ENCODE measurements at regions not wholly inside any gene's neighbourhood (a gene's known extent, or its start where the extent isn't known, plus 50 kb on each side); places are given as distances from the start of the nearest gene placed in this dataset.

GRCh38 chr6:91173186-91173585 is 586.3 kb upstream of the MAP3K7 start:
- no peak for TF ChIP-seq HNF4A (conservative IDR thresholded peaks at IDR 0.05)
- no peak for TF ChIP-seq REST (IDR thresholded peaks at IDR 0.05)

GRCh38 chr6:91171754-91172462 is 585.0 kb upstream of the MAP3K7 start:
- Histone ChIP-seq H3K4me1 (ENCODE audit: control insufficient read depth in 4 of 4, insufficient read depth in 4 of 4, low read length in 3 of 4) (no peaks in the 10 kb centered on the region), H3K27ac (ENCODE audit: low read depth in 1 of 2, low read length in 2 of 2) (no peak overlapping the region), H3K9ac (ENCODE audit: low read depth in 1 of 2, low read length in 2 of 2) (no peak overlapping the region), H3K9me3 (ENCODE audit: control insufficient read depth in 4 of 4, low read length in 3 of 4) (no peaks in the 10 kb centered on the region), H3K4me3 (ENCODE audit: low read depth in 1 of 3, low read length in 3 of 3) (no peak overlapping the region), H3K27me3 (ENCODE audit: control insufficient read depth in 4 of 4, insufficient read depth in 4 of 4, low read length in 3 of 4) (no peaks in the 10 kb centered on the region), H3K36me3 (ENCODE audit: control insufficient read depth in 4 of 4, insufficient read depth in 3 of 4, low read depth in 1 of 4, low read length in 3 of 4) (no peaks in the 10 kb centered on the region)
- 57% methylated on average over 7 of the region's 7 CpGs for WGBS
- TF ChIP-seq ZBTB33 (IDR thresholded peaks at IDR 0.05) (no peak), RAD21 (IDR thresholded peaks at IDR 0.05) (no peak), REST (IDR thresholded peaks at IDR 0.05) (no peak), YY1 (IDR thresholded peaks at IDR 0.05) (no peak), HNF4A (conservative IDR thresholded peaks at IDR 0.05) (no peak), NR2F2 (IDR thresholded peaks at IDR 0.05) (no peak), GABPA (IDR thresholded peaks at IDR 0.05 in 1 of 2, conservative IDR thresholded peaks at IDR 0.05 in 1 of 2) (no peak), HNF4G (IDR thresholded peaks at IDR 0.05) (no peak), EGR1 (IDR thresholded peaks at IDR 0.05; ENCODE audit: low read depth in 2 of 2) (no peak), TAF1 (conservative IDR thresholded peaks at IDR 0.05) (no peak)
- TF ChIP-seq, protein P1, sequence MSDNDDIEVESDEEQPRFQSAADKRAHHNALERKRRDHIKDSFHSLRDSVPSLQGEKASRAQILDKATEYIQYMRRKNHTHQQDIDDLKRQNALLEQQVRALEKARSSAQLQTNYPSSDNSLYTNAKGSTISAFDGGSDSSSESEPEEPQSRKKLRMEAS (IDR thresholded peaks at IDR 0.05): no peak
- TF ChIP-seq, protein P2, sequence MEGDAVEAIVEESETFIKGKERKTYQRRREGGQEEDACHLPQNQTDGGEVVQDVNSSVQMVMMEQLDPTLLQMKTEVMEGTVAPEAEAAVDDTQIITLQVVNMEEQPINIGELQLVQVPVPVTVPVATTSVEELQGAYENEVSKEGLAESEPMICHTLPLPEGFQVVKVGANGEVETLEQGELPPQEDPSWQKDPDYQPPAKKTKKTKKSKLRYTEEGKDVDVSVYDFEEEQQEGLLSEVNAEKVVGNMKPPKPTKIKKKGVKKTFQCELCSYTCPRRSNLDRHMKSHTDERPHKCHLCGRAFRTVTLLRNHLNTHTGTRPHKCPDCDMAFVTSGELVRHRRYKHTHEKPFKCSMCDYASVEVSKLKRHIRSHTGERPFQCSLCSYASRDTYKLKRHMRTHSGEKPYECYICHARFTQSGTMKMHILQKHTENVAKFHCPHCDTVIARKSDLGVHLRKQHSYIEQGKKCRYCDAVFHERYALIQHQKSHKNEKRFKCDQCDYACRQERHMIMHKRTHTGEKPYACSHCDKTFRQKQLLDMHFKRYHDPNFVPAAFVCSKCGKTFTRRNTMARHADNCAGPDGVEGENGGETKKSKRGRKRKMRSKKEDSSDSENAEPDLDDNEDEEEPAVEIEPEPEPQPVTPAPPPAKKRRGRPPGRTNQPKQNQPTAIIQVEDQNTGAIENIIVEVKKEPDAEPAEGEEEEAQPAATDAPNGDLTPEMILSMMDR (IDR thresholded peaks at IDR 0.05; ENCODE audit: low read depth, low read length, missing input control): no peak
- DNase-seq (ENCODE audit: low spot score): no peak

More at GRCh38 chr6:91173186-91173585, 586.3 kb upstream of the MAP3K7 start:
- no peak for DNase-seq (ENCODE audit: low spot score)
- Histone ChIP-seq H3K9me3 (ENCODE audit: control insufficient read depth in 4 of 4, low read length in 3 of 4) (no peaks in the 10 kb centered on the region), H3K4me3 (ENCODE audit: low read depth in 1 of 3, low read length in 3 of 3) (no peak overlapping the region), H3K4me1 (ENCODE audit: control insufficient read depth in 4 of 4, insufficient read depth in 4 of 4, low read length in 3 of 4) (no peaks in the 10 kb centered on the region), H3K9ac (ENCODE audit: low read depth in 1 of 2, low read length in 2 of 2) (no peak overlapping the region), H3K27ac (ENCODE audit: low read depth in 1 of 2, low read length in 2 of 2) (no peak overlapping the region), H3K36me3 (ENCODE audit: control insufficient read depth in 4 of 4, insufficient read depth in 3 of 4, low read depth in 1 of 4, low read length in 3 of 4) (no peaks in the 10 kb centered on the region), H3K27me3 (ENCODE audit: control insufficient read depth in 4 of 4, insufficient read depth in 4 of 4, low read length in 3 of 4) (no peaks in the 10 kb centered on the region)
- whole genome bisulfite sequencing: 65% methylated on average over 3 of the region's 3 CpGs

All from liver (tissue), 8 donors.